OCI-LY3 (cell line): ENCODE measurements at regions not wholly inside any gene's neighbourhood (a gene's known extent, or its start where the extent isn't known, plus 50 kb on each side); places are given as distances from the start of the nearest gene placed in this dataset.

Source experiments
- CTCF ChIP-seq: fragments of 200-600, 300-600 bp; sonication (generic); IDR thresholded peaks from 2 replicates; pipeline ENCODE4 v1.5.1; 2014; ENCODE audit warnings: antibody characterized with exemption, low read length, low read depth
- EZH2phosphoT487 ChIP-seq: fragments of 200-600 bp; shearing (Covaris generic); IDR thresholded peaks from 2 replicates; pipeline ENCODE4 v1.6.1; 2018; ENCODE audit warnings: antibody characterized with exemption, mixed run types, low read depth

- no peak for TF ChIP-seq CTCF
- no peak for TF ChIP-seq EZH2phosphoT487
Measured at GRCh38 chr2:82391386-82391785, 2067.7 kb downstream of the SUCLG1 start.
